ENCODE measurements at regions not wholly inside any gene's neighbourhood (a gene's known extent, or its start where the extent isn't known, plus 50 kb on each side); places are given as distances from the start of the nearest gene placed in this dataset.

GRCh38 chr1:67618285-67619018 is 66.5 kb upstream of the GADD45A start:
- no peak for DNase-seq

DNA sequence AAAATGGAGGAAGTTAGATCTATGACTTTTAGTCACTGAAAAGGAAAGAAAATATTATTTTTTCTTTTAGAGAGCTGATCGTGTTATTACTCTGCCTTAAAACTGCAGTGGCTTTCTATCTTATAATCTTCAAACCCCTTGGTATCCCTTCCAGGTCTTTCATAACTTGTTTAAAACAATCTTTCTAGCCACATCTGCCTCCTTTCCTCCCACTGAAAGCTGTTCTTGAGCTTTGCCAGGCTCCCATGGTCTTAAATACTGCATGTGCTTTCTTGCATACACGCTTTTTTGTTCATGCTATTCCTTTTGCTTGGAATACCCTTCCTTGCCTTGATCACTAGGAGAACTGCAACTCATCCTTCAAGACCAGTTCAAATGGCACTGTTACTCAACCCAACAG is 65.9 kb upstream of the GADD45A start:
- no peak for DNase-seq

- DNase-seq, result no peak
Measured at GRCh38 chr1:67623906-67624305, 61.1 kb upstream of the GADD45A start.

DNA sequence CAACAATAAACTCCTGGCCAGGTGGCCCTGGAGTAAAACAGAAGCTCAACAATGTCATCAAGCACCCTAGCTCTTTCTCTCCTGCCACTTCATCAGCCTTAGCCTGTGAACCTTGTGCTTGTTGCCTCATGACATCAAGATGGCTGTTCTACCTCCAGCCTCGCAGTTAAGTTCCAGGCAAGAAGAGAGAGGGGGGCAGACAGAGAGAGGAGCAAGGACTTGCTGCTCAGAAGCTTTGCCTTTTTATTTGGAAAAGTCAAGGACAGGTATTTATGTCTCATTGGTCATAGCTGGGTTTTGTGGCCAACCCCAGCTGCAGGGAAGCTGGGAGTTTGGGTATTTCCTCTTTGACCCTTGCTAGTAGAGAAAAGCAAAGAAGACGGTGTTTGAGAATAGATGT is 60.3 kb upstream of the GADD45A start:
- DNase-seq, result no peak

- DNase-seq, result no peak
Measured at GRCh38 chr1:67626090-67626860, 58.7 kb upstream of the GADD45A start.

- no peak for DNase-seq
Measured at GRCh38 chr1:67626861-67627235, 58.2 kb upstream of the GADD45A start.

DNA sequence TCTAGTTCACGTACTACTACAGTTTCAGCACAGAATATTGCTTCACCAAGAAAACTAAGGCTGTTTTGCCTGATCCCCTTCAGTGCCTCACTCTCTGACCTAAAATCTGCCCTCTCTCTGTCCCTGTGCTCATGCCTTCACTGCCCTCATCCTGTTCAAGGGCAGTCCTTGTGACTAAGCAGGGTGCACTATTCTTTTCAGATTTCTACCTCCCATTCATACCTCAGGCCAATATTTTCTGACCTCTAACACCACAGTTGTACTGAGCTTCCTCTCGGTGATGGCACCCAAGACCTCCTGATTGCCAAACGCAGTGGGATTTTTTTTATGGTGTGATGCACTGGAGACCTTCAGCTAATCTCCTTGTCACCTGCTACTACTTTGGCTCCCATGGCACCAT is 57.7 kb upstream of the GADD45A start:
- no peak for DNase-seq

DNA sequence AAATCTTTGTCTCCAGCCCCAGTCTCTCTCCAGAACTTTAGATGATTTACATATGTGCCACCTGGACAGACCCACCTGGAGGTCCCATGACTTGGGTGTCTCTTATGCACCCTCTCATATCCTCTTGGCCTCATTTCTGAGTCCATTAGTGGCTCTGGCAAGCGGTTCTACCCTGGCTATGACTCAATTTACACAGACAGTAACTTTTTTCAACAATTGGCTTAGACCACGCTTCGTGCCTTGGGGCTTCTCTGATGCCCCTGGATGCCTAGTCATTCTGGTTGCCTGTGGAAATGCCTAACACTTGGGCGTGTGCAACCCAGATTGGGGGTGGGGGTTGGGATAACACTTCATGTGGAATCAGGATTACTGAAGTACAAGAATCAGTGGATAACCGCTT is 57.1 kb upstream of the GADD45A start:
- DNase-seq, result no peak

DNA sequence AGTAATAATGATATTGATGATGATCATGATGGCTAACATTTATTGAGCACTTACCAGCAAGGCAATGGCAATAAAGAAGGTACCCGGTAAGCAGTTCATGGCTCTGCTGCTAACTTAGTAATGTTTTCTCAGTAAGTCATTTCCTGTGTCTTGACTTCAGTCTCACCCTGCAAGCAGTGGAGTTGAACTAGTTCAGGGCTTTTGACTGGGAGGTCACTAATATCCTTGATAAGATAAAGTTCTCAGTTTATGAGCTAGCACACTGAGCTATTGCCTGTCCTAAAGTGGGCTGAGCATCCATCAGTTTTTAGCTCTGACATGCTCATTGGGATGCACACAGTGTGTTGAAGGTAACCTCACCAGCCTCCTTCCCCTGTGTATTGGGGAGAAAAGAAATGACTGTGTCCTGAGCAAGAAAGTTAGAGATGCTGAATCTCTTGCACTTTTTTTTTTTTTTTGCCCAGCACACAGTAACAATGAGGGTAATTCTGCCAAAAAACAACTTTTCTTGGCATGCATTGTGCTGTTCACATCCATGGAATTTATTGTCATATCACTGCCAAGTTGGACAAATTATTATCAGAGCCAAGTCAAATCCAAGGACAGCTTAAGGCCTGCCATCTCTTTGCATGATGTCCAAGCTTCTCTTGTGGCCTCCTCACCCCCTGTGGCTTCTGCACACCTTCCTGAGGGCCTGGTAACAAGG is 55.5 kb upstream of the GADD45A start:
- DNase-seq, result no peak

DNA sequence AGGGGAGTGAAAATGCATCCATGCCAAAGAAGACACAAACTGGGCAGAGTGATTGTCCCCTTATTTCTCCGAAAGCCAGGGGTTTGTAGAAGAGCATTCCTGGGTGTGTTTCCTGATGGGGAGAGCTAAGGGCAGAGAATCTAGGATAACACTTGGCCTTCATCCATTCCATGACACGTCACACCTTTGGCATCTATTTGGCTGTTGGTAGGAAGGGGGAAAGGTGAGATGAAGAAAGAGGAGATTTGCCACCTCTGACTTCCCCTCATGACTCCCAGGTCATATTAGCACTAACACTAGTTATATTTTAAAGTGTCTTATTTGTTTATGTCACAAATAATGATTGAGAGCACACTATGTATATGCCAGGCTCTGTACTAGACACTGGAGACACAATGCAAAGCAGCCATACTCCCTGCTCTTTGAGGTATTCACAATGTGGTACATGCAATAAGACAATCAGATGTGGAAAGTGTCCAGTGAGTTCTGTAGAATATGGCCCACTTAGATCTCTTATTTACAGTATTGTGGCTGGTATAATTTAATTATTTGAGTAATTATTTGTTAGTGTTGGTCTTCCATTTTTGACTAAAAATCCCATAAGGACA is 54.5 kb upstream of the GADD45A start:
- no peak for DNase-seq

GRCh38 chr1:67632356-67632755 is 52.6 kb upstream of the GADD45A start:
- no peak for DNase-seq

GRCh38 chr1:67632811-67633655 is 52.0 kb upstream of the GADD45A start:
- no peak for DNase-seq

- no peak for DNase-seq
Measured at GRCh38 chr1:67634396-67634935, 50.5 kb upstream of the GADD45A start.

- no peak for DNase-seq
Measured at GRCh38 chr1:67635055-67635809, 49.8 kb upstream of the GADD45A start.

Measured in activated CD4-positive, CD25-positive, alpha-beta regulatory T cell (primary cell).